GM23248 (cell line): ENCODE measurements at regions not wholly inside any gene's neighbourhood (a gene's known extent, or its start where the extent isn't known, plus 50 kb on each side); places are given as distances from the start of the nearest gene placed in this dataset.

ENCODE experiments used
- DNase-seq: peaks from one replicate; pipeline ENCODE4 v3.0.0-alpha.2; 2015
- H2AFZ ChIP-seq: fragments of 200-600 bp; sonication (generic); 2 replicates; pipeline ENCODE4 v1.6.1; 2016; ENCODE audit warnings: antibody characterized with exemption
- H3F3A ChIP-seq: fragments of 200-600 bp; sonication (generic); 2 replicates; pipeline ENCODE4 v1.6.1; 2016; ENCODE audit warnings: mild to moderate bottlenecking, antibody characterized with exemption, mixed run types; ENCODE audit not compliant: insufficient read depth
- H3K27ac ChIP-seq: fragments of 200-600 bp; sonication (generic); 2 replicates; pipeline ENCODE4 v1.5.1; 2016; ENCODE audit warnings: mild to moderate bottlenecking
- H3K27me3 ChIP-seq: fragments of 200-600 bp; sonication (generic); replicated peaks from 2 replicates; pipeline ENCODE4 v1.6.1; 2016; ENCODE audit warnings: mild to moderate bottlenecking; ENCODE audit not compliant: insufficient read depth
- H3K36me3 ChIP-seq: fragments of 200-600 bp; sonication (generic); 2 replicates; pipeline ENCODE4 v1.6.1; 2016; ENCODE audit warnings: low read depth, mild to moderate bottlenecking
- H3K4me1 ChIP-seq: fragments of 200-600 bp; sonication (generic); 2 replicates; pipeline ENCODE4 v1.6.1; 2016; ENCODE audit warnings: mild to moderate bottlenecking; ENCODE audit not compliant: insufficient read depth
- H3K4me2 ChIP-seq: fragments of 200-600 bp; sonication (generic); one replicate; pipeline ENCODE4 v1.6.1; 2016; ENCODE audit warnings: mild to moderate bottlenecking; ENCODE audit not compliant: unreplicated experiment
- H3K4me3 ChIP-seq: fragments of 200-600 bp; sonication (generic); 2 replicates; pipeline ENCODE4 v1.5.1; 2016; ENCODE audit warnings: mild to moderate bottlenecking
- H3K79me2 ChIP-seq: fragments of 200-600 bp; sonication (generic); 2 replicates; pipeline ENCODE4 v1.6.1; 2016; ENCODE audit warnings: mild to moderate bottlenecking; ENCODE audit not compliant: insufficient read depth
- H3K9ac ChIP-seq: fragments of 200-600 bp; sonication (generic); 2 replicates; pipeline ENCODE4 v1.6.1; 2016; ENCODE audit warnings: mild to moderate bottlenecking
- H3K9me2 ChIP-seq: fragments of 200-600 bp; sonication (generic); 2 replicates; pipeline ENCODE4 v1.6.1; 2016; ENCODE audit warnings: mixed run types, mild to moderate bottlenecking, moderate library complexity; ENCODE audit not compliant: insufficient read depth
- H3K9me3 ChIP-seq: fragments of 200-600 bp; sonication (generic); one replicate; pipeline ENCODE4 v1.6.1; 2017; ENCODE audit warnings: low read depth
- H4K20me1 ChIP-seq: fragments of 200-600 bp; sonication (generic); 2 replicates; pipeline ENCODE4 v1.6.0; 2016; ENCODE audit not compliant: insufficient read depth
- EZH2 ChIP-seq: fragments of 200-600 bp; sonication (generic); IDR thresholded peaks from 2 replicates; pipeline ENCODE4 v1.6.1; 2018; ENCODE audit warnings: antibody characterized with exemption, mild to moderate bottlenecking; ENCODE audit not compliant: insufficient read depth, poor library complexity, severe bottlenecking
- EZH2phosphoT487 ChIP-seq: fragments of 200-600 bp; sonication (generic); IDR thresholded peaks from 2 replicates; pipeline ENCODE4 v1.6.1; 2018; ENCODE audit warnings: antibody characterized with exemption, moderate library complexity, mild to moderate bottlenecking, low read depth; ENCODE audit not compliant: insufficient read depth
- WGBS, 2 experiments: methylation state at CpG; one replicate each; pipeline ENCODE4 v1.1.6; 2015 to 2017; ENCODE audit warnings: low lambda C conversion rate in 2 of 2, low coverage in 1 of 2; ENCODE audit errors: missing lambda C conversion rate in 2 of 2; 5-methylcytosine and 5-hydroxymethylcytosine counted together
- in situ Hi-C: fragments of 300-500 bp; cut with MboI; formaldehyde crosslinking; loops from 2 replicates; pipeline ENCODE4 v1.15.0; 2020

- Histone ChIP-seq H3K9ac (no peak overlapping the region), H3K4me2 (no peak overlapping the region), H3K27ac (no peak overlapping the region), H3K27me3 (no peaks in the 10 kb centered on the region), H3K4me3 (no peak overlapping the region), H3K9me2 (no peaks in the 10 kb centered on the region), H4K20me1 (no peaks in the 10 kb centered on the region), H3K4me1 (no peaks in the 10 kb centered on the region), H3K9me3 (no peaks in the 10 kb centered on the region), H2AFZ (no peak overlapping the region), H3K79me2 (no peaks in the 10 kb centered on the region), H3F3A (no peaks in the 10 kb centered on the region), H3K36me3 (no peaks in the 10 kb centered on the region)
- WGBS, 2 experiments: 35 to 49% methylated on average over 10 of the region's 10 CpGs
- TF ChIP-seq EZH2 (no peak), EZH2phosphoT487 (no peak)
- no peak for DNase-seq
- in situ Hi-C loops: no loop called here
Measured at GRCh38 chr6:92701425-92702096, 717.8 kb downstream of the EPHA7 start.

GRCh38 chr6:92700411-92700810 lies 718.9 kb downstream of the EPHA7 start:
- TF ChIP-seq EZH2phosphoT487 (no peak), EZH2 (no peak)
- Histone ChIP-seq H3K4me1 (no peaks in the 10 kb centered on the region), H3K4me2 (no peak overlapping the region), H3K9me3 (no peaks in the 10 kb centered on the region), H3K79me2 (no peaks in the 10 kb centered on the region), H3F3A (no peaks in the 10 kb centered on the region), H3K9ac (no peak overlapping the region), H3K36me3 (no peaks in the 10 kb centered on the region), H3K9me2 (no peaks in the 10 kb centered on the region), H3K27ac (no peak overlapping the region), H4K20me1 (no peaks in the 10 kb centered on the region), H3K4me3 (no peak overlapping the region), H2AFZ (no peak overlapping the region), H3K27me3 (no peaks in the 10 kb centered on the region)
- in situ Hi-C loops: no loop called here
- 36 to 37% methylated on average over 10 to 11 of the region's 11 CpGs for WGBS, 2 experiments
- no peak for DNase-seq

GRCh38 chr6:92690997-92691599 lies 728.3 kb downstream of the EPHA7 start:
- no peaks in the 10 kb centered on the region for H3K36me3 ChIP-seq
- 15 to 19% methylated on average over 2 of the region's 2 CpGs for WGBS, 2 experiments
- TF ChIP-seq EZH2: no peak
- TF ChIP-seq EZH2phosphoT487: no peak

GRCh38 chr6:92688342-92688741 lies 731.0 kb downstream of the EPHA7 start:
- H4K20me1 ChIP-seq: no peaks in the 10 kb centered on the region
- no peak for DNase-seq
- H3K9me2 ChIP-seq: no peaks in the 10 kb centered on the region
- H3K27me3 ChIP-seq: no peaks in the 10 kb centered on the region
- 4 to 7% methylated on average over 2 of the region's 2 CpGs for WGBS, 2 experiments
- no peaks in the 10 kb centered on the region for H3K79me2 ChIP-seq
- no peak overlapping the region for H3K27ac ChIP-seq
- H2AFZ ChIP-seq: no peak overlapping the region
- TF ChIP-seq EZH2phosphoT487: no peak
- no peak for TF ChIP-seq EZH2
- H3K4me2 ChIP-seq: no peak overlapping the region
- H3K9ac ChIP-seq: no peak overlapping the region
- H3K9me3 ChIP-seq: no peaks in the 10 kb centered on the region
- H3K4me3 ChIP-seq: no peak overlapping the region
- H3K36me3 ChIP-seq: no peaks in the 10 kb centered on the region
- no peaks in the 10 kb centered on the region for H3K4me1 ChIP-seq
- no peaks in the 10 kb centered on the region for H3F3A ChIP-seq
- in situ Hi-C loops: no loop called here

More at GRCh38 chr6:92690997-92691599, 728.3 kb downstream of the EPHA7 start:
- H3K9me3 ChIP-seq: no peaks in the 10 kb centered on the region
- no peak for DNase-seq
- H3F3A ChIP-seq: no peaks in the 10 kb centered on the region
- in situ Hi-C loops: no loop called here
- no peaks in the 10 kb centered on the region for H3K4me1 ChIP-seq
- H3K9me2 ChIP-seq: no peaks in the 10 kb centered on the region
- no peak overlapping the region for H2AFZ ChIP-seq
- H3K4me2 ChIP-seq: no peak overlapping the region
- no peak overlapping the region for H3K27ac ChIP-seq
- no peaks in the 10 kb centered on the region for H4K20me1 ChIP-seq
- no peak overlapping the region for H3K9ac ChIP-seq
- H3K79me2 ChIP-seq: no peaks in the 10 kb centered on the region
- H3K4me3 ChIP-seq: no peak overlapping the region
- H3K27me3 ChIP-seq: no peaks in the 10 kb centered on the region

GRCh38 chr6:92687278-92687677 lies 732.1 kb downstream of the EPHA7 start:
- Histone ChIP-seq H4K20me1 (no peaks in the 10 kb centered on the region), H3K27me3 (no peaks in the 10 kb centered on the region), H3F3A (no peaks in the 10 kb centered on the region), H3K79me2 (no peaks in the 10 kb centered on the region), H3K4me1 (no peaks in the 10 kb centered on the region), H3K4me2 (no peak overlapping the region), H3K36me3 (no peaks in the 10 kb centered on the region), H2AFZ (no peak overlapping the region), H3K4me3 (no peak overlapping the region), H3K27ac (no peak overlapping the region), H3K9me3 (no peaks in the 10 kb centered on the region), H3K9me2 (no peaks in the 10 kb centered on the region), H3K9ac (no peak overlapping the region)
- 7% methylated on average over 2 of the region's 2 CpGs for WGBS, 2 experiments
- no peak for TF ChIP-seq EZH2phosphoT487
- no peak for TF ChIP-seq EZH2
- in situ Hi-C loops: no loop called here
- no peak for DNase-seq
